ENCODE measurements at regions not wholly inside any gene's neighbourhood (a gene's known extent, or its start where the extent isn't known, plus 50 kb on each side); places are given as distances from the start of the nearest gene placed in this dataset.

DNA sequence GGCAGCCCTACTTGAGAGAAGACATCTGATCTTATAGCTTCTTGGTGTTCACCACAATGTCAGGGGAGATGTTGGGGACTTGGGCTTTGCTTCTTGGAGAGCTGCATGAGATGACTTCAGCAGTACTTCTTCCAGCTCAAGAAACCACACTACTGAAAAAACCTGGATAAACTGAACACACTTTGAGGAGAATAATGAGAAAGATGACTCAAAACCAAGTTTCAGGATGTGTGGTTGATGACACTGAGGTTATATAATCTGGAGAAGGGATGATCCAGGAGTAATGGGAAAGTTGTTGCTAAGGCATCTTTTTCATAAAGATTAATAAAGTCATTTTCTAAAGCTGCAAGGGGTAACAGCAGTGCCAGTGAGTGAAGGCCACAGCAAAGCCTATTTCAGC is 58.4 kb upstream of the PNPLA4 start:
- H3K36me3 ChIP-seq = no peaks in the 10 kb centered on the region
- intact Hi-C loops (cut with DNase I; ENCODE audit: low total_unique reads) = no loop called here
- in situ Hi-C loops (cut with MboI; ENCODE audit: low pct_ligation_motif_present in 1 of 4, low pct_unique_long_range_greater_than_20kb in 1 of 4, low sequenced_read_pairs in 3 of 4) = loop anchor here in 3 of 4 donors (25.0 kb wide), 1 partner anchor 752 kb away; the partner anchor contains the start of gene ANOS1 (in 3 of the 3)
- no peak overlapping the region for H3K4me3 ChIP-seq
- no peaks in the 10 kb centered on the region for H3K4me1 ChIP-seq
- H3K27ac ChIP-seq = no peak overlapping the region
- H3K27me3 ChIP-seq = no peaks in the 10 kb centered on the region
- no peaks in the 10 kb centered on the region for H3K9me3 ChIP-seq
- TF ChIP-seq POLR2AphosphoS5 (IDR thresholded peaks at IDR 0.05) (no peak), EP300 (IDR thresholded peaks at IDR 0.05; ENCODE audit: low read depth) (no peak), POLR2A (IDR thresholded peaks at IDR 0.05) (no peak)
- TF ChIP-seq, protein P1, sequence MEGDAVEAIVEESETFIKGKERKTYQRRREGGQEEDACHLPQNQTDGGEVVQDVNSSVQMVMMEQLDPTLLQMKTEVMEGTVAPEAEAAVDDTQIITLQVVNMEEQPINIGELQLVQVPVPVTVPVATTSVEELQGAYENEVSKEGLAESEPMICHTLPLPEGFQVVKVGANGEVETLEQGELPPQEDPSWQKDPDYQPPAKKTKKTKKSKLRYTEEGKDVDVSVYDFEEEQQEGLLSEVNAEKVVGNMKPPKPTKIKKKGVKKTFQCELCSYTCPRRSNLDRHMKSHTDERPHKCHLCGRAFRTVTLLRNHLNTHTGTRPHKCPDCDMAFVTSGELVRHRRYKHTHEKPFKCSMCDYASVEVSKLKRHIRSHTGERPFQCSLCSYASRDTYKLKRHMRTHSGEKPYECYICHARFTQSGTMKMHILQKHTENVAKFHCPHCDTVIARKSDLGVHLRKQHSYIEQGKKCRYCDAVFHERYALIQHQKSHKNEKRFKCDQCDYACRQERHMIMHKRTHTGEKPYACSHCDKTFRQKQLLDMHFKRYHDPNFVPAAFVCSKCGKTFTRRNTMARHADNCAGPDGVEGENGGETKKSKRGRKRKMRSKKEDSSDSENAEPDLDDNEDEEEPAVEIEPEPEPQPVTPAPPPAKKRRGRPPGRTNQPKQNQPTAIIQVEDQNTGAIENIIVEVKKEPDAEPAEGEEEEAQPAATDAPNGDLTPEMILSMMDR (IDR thresholded peaks at IDR 0.05) = no peak
- DNase-seq = no peak

DNA sequence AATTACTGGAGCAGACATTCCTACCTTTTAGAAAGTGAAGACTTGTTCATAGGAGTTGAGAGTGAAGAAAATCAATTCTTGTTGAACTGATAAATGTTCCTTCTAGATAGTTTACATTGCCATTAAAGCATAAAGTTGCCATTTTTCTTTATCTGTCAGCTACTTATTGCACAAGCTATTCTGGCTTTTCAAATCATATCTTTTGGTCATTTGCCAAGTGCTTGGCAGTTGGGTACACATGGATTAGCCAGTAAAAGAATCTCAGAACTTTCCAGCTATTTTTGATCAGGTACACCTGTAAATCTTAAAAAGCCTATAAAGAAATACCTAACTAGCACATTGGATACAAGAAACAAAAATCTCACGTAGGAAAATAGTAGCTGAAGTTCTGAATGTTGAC is 56.4 kb upstream of the PNPLA4 start:
- Histone ChIP-seq H3K4me1 (no peaks in the 10 kb centered on the region), H3K27ac (no peak overlapping the region), H3K4me3 (no peak overlapping the region), H3K36me3 (no peaks in the 10 kb centered on the region), H3K9me3 (no peaks in the 10 kb centered on the region), H3K27me3 (no peaks in the 10 kb centered on the region)
- WGBS, 2 donors (ENCODE audit: low coverage in 1 of 2) = 22 to 46% methylated on average over 1 of the region's 1 CpG
- TF ChIP-seq EP300 (IDR thresholded peaks at IDR 0.05; ENCODE audit: low read depth) (no peak), POLR2A (IDR thresholded peaks at IDR 0.05) (no peak), POLR2AphosphoS5 (IDR thresholded peaks at IDR 0.05) (no peak)
- TF ChIP-seq, protein P1 (IDR thresholded peaks at IDR 0.05) = no peak
- intact Hi-C loops (cut with DNase I; ENCODE audit: low total_unique reads) = no loop called here
- no peak for DNase-seq
- in situ Hi-C loops (cut with MboI; ENCODE audit: low pct_ligation_motif_present in 1 of 4, low pct_unique_long_range_greater_than_20kb in 1 of 4, low sequenced_read_pairs in 3 of 4) = loop anchor here in 3 of 4 donors (25.0 kb wide), 1 partner anchor 754 kb away; the partner anchor contains the start of gene ANOS1 (in 3 of the 3)

Data from transverse colon (tissue), 4 donors.